Suprapubic skin (tissue), 4 donors: ENCODE measurements at regions not wholly inside any gene's neighbourhood (a gene's known extent, or its start where the extent isn't known, plus 50 kb on each side); places are given as distances from the start of the nearest gene placed in this dataset.
"Not testable (repeated sequence)": the region's sequence is repeated elsewhere in the genome, so short reads cannot be mapped to it uniquely, and the experiment has no call there.

ENCODE experiments used
- DNase-seq, 2 donors: peaks; one replicate each; pipeline ENCODE4 v3.0.0-alpha.2; 2019; ENCODE audit warnings: low spot score in 2 of 2
- H3K27ac ChIP-seq: fragments of 200-600 bp; sonication (generic); one replicate; pipeline ENCODE4 v1.5.1; 2019
- H3K27me3 ChIP-seq: fragments of 200-600 bp; sonication (generic); one replicate; pipeline ENCODE4 v1.5.1; 2019
- H3K36me3 ChIP-seq: fragments of 200-600 bp; sonication (generic); one replicate; pipeline ENCODE4 v1.5.1; 2019
- H3K4me1 ChIP-seq: fragments of 200-600 bp; sonication (generic); one replicate; pipeline ENCODE4 v1.5.1; 2019
- H3K4me3 ChIP-seq: fragments of 200-600 bp; sonication (generic); one replicate; pipeline ENCODE4 v1.5.1; 2019; ENCODE audit warnings: mild to moderate bottlenecking
- H3K9me3 ChIP-seq: fragments of 200-600 bp; sonication (generic); one replicate; pipeline ENCODE4 v1.5.1; 2019
- EP300 ChIP-seq: sonication (generic); formaldehyde crosslinking; IDR thresholded peaks from one replicate; pipeline ENCODE4 v1.6.1; 2017; ENCODE audit warnings: antibody characterized with exemption
- POLR2A ChIP-seq, 2 donors: fragments of 450-650 bp; IDR thresholded peaks; one replicate each; pipeline ENCODE4 v1.6.1; 2017; ENCODE audit warnings: antibody characterized with exemption in 2 of 2, mild to moderate bottlenecking in 2 of 2, moderate library complexity in 2 of 2
- POLR2AphosphoS5 ChIP-seq, 3 donors: sonication (generic); formaldehyde crosslinking; IDR thresholded peaks; one replicate each; pipeline ENCODE4 v1.6.1; 2017; ENCODE audit warnings: antibody characterized with exemption in 3 of 3
- WGBS: methylation state at CpG from one replicate; pipeline ENCODE4 v1.1.5; 2018; 5-methylcytosine and 5-hydroxymethylcytosine counted together
- TF ChIP-seq, protein P1 (sequence below), 2 donors: fragments of 200-600 bp in 1 of 2; fragments of 450-650 bp in 1 of 2; sonication (generic) in 1 of 2; IDR thresholded peaks; one replicate each; pipeline ENCODE4 v1.5.1; 2016 to 2019; ENCODE audit warnings: antibody characterized with exemption in 2 of 2, mild to moderate bottlenecking in 1 of 2, moderate library complexity in 1 of 2

DNA sequence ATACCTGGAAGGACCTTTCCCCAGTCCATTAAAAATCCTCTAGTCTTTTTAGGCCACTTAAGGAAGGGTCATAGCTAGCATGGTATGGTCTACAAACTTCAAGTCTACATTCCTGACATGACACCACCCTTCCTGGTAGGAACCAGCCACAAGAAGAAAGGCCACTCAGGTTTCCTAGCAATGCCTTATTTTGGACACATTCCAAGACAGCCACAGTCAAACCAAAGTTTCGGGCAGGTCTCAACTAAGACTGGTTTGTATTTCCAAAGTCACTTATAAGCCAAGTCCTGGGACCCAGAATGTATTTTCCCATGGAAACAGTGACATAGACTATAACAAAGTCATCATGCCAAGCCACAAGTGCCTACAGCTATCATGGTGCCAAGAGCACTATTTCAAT is 50.6 kb upstream of the SLC44A3 start:
- WGBS: 8% methylated on average over 1 of the region's 1 CpG
- Histone ChIP-seq H3K4me3 (no peak overlapping the region), H3K4me1 (peaks cover 3% of the 10 kb centered on the region), H3K27me3 (no peaks in the 10 kb centered on the region), H3K27ac (no peak overlapping the region), H3K9me3 (no peaks in the 10 kb centered on the region), H3K36me3 (no peaks in the 10 kb centered on the region)
- TF ChIP-seq POLR2AphosphoS5 (IDR thresholded peaks at IDR 0.05): no peak
- TF ChIP-seq, protein P1, sequence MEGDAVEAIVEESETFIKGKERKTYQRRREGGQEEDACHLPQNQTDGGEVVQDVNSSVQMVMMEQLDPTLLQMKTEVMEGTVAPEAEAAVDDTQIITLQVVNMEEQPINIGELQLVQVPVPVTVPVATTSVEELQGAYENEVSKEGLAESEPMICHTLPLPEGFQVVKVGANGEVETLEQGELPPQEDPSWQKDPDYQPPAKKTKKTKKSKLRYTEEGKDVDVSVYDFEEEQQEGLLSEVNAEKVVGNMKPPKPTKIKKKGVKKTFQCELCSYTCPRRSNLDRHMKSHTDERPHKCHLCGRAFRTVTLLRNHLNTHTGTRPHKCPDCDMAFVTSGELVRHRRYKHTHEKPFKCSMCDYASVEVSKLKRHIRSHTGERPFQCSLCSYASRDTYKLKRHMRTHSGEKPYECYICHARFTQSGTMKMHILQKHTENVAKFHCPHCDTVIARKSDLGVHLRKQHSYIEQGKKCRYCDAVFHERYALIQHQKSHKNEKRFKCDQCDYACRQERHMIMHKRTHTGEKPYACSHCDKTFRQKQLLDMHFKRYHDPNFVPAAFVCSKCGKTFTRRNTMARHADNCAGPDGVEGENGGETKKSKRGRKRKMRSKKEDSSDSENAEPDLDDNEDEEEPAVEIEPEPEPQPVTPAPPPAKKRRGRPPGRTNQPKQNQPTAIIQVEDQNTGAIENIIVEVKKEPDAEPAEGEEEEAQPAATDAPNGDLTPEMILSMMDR (IDR thresholded peaks at IDR 0.05): no peak
- no peak for TF ChIP-seq POLR2A (IDR thresholded peaks at IDR 0.05)
- TF ChIP-seq EP300: no peak
- no peak for DNase-seq

DNA sequence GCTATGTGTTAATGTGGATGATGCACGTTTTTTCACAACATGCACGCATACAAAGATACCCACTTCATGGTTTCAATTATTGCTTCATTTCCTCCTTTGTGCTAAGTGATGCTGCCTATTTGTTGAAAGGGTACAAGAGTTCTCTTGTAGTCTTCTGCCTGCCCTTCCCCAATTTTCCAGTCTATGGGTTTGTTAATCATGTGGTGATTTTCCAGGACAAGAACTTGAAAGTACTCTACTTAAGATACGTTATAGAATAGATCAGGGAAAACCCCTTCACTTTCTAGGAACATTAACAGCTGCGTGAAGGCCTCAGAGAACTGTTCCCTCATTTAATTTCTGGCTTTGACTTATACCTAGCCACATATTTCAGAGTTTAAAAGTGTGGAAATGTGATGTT is 52.1 kb upstream of the SLC44A3 start:
- no peaks in the 10 kb centered on the region for H3K27me3 ChIP-seq
- H3K4me1 ChIP-seq: no peaks in the 10 kb centered on the region
- DNase-seq: no peak
- WGBS: 77% methylated on average over 4 of the region's 4 CpGs
- no peak for TF ChIP-seq POLR2A (IDR thresholded peaks at IDR 0.05)
- TF ChIP-seq EP300: no peak
- H3K27ac ChIP-seq: no peak overlapping the region
- no peaks in the 10 kb centered on the region for H3K36me3 ChIP-seq
- no peaks in the 10 kb centered on the region for H3K9me3 ChIP-seq
- H3K4me3 ChIP-seq: no peak overlapping the region

DNA sequence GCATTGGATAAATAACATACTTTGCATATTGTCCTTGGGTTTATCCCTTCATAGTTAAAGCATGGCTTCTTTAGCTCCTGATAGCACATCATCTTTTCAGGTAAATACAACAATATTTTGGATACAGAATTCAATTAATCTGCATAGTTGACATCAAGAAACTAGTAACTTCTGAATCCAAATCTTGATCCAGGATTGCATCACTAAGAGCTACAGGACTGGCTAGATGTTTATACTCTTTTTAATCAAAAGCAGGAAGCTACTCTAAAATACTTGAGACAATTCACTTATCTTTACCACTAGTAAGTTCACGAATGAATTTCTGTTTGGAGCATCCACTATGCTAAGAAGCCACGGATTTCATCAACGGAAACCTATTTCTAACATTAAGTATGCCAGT is 54.2 kb upstream of the SLC44A3 start:
- 80% methylated on average over 3 of the region's 3 CpGs for WGBS

DNA sequence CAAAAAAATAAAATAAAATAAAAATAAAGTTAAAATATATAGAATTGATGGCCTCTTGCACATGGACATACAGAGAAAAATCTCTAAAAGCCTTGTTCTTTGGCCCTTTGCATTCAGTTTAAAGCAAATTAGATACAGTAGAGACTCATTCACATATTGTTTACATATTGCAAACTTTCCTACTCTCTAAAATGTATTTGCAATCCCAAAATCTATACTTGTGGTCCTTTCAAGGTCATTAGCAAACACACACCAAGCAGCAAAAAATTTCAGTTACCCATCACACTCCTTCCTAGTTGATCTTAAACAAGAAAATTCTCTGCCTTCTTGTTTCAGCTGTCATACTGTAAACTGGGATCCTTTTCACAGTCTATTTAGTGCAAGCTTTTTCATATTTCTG is 61.0 kb upstream of the SLC44A3 start:
- TF ChIP-seq, protein P1 (IDR thresholded peaks at IDR 0.05): no peak
- TF ChIP-seq EP300: no peak
- TF ChIP-seq POLR2A (IDR thresholded peaks at IDR 0.05): no peak
- TF ChIP-seq POLR2AphosphoS5 (IDR thresholded peaks at IDR 0.05): no peak
- H3K36me3 ChIP-seq: no peaks in the 10 kb centered on the region
- H3K9me3 ChIP-seq: no peaks in the 10 kb centered on the region
- no peak overlapping the region for H3K27ac ChIP-seq
- no peak overlapping the region for H3K4me3 ChIP-seq
- H3K27me3 ChIP-seq: no peaks in the 10 kb centered on the region
- peaks cover 10% of the 10 kb centered on the region for H3K4me1 ChIP-seq
- no peak for DNase-seq

More for the DNA sequence above, 54.2 kb upstream of the SLC44A3 start:
- no peak for TF ChIP-seq POLR2AphosphoS5 (IDR thresholded peaks at IDR 0.05)
- TF ChIP-seq POLR2A (IDR thresholded peaks at IDR 0.05): no peak
- H3K9me3 ChIP-seq: no peaks in the 10 kb centered on the region
- H3K27me3 ChIP-seq: no peaks in the 10 kb centered on the region
- H3K27ac ChIP-seq: no peak overlapping the region
- H3K4me3 ChIP-seq: no peak overlapping the region
- H3K36me3 ChIP-seq: no peaks in the 10 kb centered on the region
- H3K4me1 ChIP-seq: no peaks in the 10 kb centered on the region
- DNase-seq: no peak

DNA sequence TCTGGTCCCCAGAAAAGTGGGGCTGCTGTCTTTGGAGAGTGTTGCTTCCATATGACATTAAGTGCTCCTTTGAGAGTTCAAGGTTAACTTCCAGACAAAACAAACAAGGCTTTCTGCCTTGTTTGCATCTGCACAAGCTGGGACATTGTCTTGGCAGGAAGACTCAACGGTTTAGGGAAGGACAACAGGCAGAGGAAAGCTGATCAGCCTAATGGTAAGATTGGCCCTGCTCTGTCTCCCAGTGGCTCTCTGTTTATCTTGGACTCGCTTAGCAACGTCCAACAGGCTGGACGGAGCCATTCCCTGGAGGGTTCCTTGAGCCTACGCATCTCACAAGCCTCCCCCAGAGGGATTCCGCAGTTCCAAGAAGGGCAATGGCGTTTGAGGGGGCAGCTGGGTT is 62.2 kb upstream of the SLC44A3 start:
- H3K27ac ChIP-seq: no peak overlapping the region
- no peaks in the 10 kb centered on the region for H3K27me3 ChIP-seq
- TF ChIP-seq POLR2AphosphoS5 (IDR thresholded peaks at IDR 0.05) (no peak), EP300 (no peak)
- H3K9me3 ChIP-seq: no peaks in the 10 kb centered on the region
- no peak overlapping the region for H3K4me3 ChIP-seq
- H3K4me1 ChIP-seq: peaks cover 15% of the 10 kb centered on the region
- 59% methylated on average over 7 of the region's 7 CpGs for WGBS
- peak in 1 of 2 donors; percentile 78 for DNase-seq
- H3K36me3 ChIP-seq: no peaks in the 10 kb centered on the region

DNA sequence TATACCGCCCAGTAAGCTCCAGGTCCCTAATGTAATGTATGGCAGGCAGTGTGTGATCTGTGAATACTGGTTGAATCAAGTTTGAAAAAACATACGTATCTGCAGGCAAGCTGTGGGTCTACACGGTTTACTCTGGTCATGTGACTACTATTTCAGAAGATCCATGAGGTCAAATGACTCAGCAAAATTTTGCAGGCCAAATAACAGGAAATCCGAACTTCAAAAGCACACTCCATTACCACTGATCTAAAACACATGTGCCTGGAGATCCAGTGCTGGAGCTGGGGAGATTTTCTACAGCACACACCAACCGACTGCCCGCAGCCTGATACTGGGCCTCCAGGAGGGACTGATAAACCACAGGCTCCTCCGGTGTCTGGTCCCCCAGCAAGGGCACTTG is 64.5 kb upstream of the SLC44A3 start:
- H3K27ac ChIP-seq: no peak overlapping the region

DNA sequence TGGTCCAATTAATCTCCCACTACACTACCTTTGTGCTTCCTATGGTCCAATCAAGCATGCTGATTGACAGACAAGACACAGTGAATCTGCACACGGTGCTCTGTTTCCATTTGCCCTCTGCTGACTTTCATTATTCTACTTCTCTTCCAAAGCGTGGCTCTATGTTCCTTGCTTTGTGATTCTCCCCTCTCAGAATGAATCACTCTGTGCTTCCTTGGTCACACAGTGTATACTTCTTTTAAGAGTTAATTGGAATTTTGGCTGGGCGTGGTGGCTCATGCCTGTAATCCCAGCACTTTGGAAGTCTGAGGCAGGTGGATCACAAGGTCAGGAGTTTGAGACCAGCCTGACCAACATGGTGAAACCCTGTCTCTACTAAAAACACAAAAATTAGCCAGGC is 65.1 kb upstream of the SLC44A3 start:
- not testable (repeated sequence) for DNase-seq, H3K27me3 ChIP-seq, H3K4me3 ChIP-seq, H3K36me3 ChIP-seq, H3K9me3 ChIP-seq, H3K27ac ChIP-seq
- 85% methylated on average over 3 of the region's 3 CpGs for WGBS
- H3K4me1 ChIP-seq: peaks cover 15% of the 10 kb centered on the region

More for the DNA sequence above, 64.5 kb upstream of the SLC44A3 start:
- Histone ChIP-seq H3K4me3 (no peak overlapping the region), H3K9me3 (no peaks in the 10 kb centered on the region), H3K27me3 (no peaks in the 10 kb centered on the region), H3K36me3 (no peaks in the 10 kb centered on the region), H3K4me1 (peaks cover 15% of the 10 kb centered on the region)
- no peak for DNase-seq
- TF ChIP-seq EP300 (no peak), POLR2AphosphoS5 (IDR thresholded peaks at IDR 0.05) (no peak), POLR2A (IDR thresholded peaks at IDR 0.05) (no peak)
- TF ChIP-seq, protein P1 (IDR thresholded peaks at IDR 0.05): no peak
- 57% methylated on average over 7 of the region's 7 CpGs for WGBS
